ENCODE measurements at regions not wholly inside any gene's neighbourhood (a gene's known extent, or its start where the extent isn't known, plus 50 kb on each side); places are given as distances from the start of the nearest gene placed in this dataset.
"Not testable (repeated sequence)": the region's sequence is repeated elsewhere in the genome, so short reads cannot be mapped to it uniquely, and the experiment has no call there.

DNA sequence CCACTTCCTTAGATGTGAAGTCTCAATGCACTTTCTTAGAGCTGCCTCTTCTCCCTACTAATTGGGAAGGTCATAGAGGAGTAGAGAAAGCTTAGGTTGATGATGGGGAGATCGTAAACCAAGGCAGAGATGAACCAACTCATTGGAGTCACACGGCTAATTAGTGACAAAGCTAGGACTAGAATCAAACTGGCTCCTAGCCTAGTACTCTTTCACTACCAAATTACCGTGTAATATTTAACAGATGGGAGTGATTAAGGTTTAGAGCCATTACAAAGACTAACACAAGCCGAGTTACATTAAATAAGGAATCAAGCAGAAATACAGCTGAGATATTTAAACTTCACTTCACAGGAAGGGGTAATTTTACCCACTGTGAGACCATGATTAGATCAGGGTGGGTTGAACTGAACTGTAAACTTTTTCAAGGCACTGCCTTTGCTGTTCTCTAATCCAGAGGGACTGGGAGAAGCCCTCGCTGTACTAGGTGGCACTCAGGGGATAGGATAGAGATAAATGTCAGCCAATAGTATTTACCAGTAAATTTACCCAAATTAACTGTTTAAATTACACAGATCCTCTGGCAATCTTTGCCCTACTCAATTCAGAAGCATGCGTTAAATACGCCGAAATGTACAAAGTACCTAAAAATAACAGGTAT is 166.4 kb upstream of the PIK3R1 start:
- 58% methylated on average over 8 of the region's 8 CpGs for WGBS (ENCODE audit: low lambda C conversion rate)
- no peak for DNase-seq
- Histone ChIP-seq H3K9me3 (no peaks in the 10 kb centered on the region), H3K4me2 (no peak overlapping the region), H3K9ac (no peak overlapping the region), H3K4me1 (ENCODE audit: control insufficient read depth in 1 of 2, insufficient read depth in 2 of 2, low read depth in 1 of 2, low read length in 1 of 2) (no peaks in the 10 kb centered on the region), H2AFZ (ENCODE audit: low read depth) (no peak overlapping the region), H3K36me3 (replicated peaks in 1 of 2; ENCODE audit: control insufficient read depth in 1 of 2, insufficient read depth in 2 of 2, low read length in 1 of 2) (no peaks in the 10 kb centered on the region), H3K79me2 (ENCODE audit: insufficient read depth) (no peaks in the 10 kb centered on the region), H4K20me1 (ENCODE audit: insufficient read depth) (no peaks in the 10 kb centered on the region), H3F3A (replicated peaks; ENCODE audit: insufficient read depth) (peaks cover 9% of the 10 kb centered on the region), H3K9me2 (no peaks in the 10 kb centered on the region), H3K27me3 (ENCODE audit: insufficient read depth) (no peaks in the 10 kb centered on the region), H3K27ac (ENCODE audit: low read depth in 2 of 2, low read length in 1 of 2) (no peak overlapping the region), H3K4me3 (ENCODE audit: low read depth in 2 of 2, low read length in 1 of 2) (no peak overlapping the region)
- CTCF ChIA-PET = no interaction called here
- POLR2A ChIA-PET = no interaction called here
- TF ChIP-seq EP300 (IDR thresholded peaks at IDR 0.05; ENCODE audit: borderline replicate concordance in 1 of 2, low read depth in 1 of 2, low read length in 1 of 2) = no peak
- TF ChIP-seq, protein P1, sequence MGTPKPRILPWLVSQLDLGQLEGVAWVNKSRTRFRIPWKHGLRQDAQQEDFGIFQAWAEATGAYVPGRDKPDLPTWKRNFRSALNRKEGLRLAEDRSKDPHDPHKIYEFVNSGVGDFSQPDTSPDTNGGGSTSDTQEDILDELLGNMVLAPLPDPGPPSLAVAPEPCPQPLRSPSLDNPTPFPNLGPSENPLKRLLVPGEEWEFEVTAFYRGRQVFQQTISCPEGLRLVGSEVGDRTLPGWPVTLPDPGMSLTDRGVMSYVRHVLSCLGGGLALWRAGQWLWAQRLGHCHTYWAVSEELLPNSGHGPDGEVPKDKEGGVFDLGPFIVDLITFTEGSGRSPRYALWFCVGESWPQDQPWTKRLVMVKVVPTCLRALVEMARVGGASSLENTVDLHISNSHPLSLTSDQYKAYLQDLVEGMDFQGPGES (IDR thresholded peaks at IDR 0.05; ENCODE audit: low read depth, low read length) = no peak
- TF ChIP-seq, protein P2, sequence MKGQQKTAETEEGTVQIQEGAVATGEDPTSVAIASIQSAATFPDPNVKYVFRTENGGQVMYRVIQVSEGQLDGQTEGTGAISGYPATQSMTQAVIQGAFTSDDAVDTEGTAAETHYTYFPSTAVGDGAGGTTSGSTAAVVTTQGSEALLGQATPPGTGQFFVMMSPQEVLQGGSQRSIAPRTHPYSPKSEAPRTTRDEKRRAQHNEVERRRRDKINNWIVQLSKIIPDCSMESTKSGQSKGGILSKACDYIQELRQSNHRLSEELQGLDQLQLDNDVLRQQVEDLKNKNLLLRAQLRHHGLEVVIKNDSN (IDR thresholded peaks at IDR 0.05; ENCODE audit: borderline replicate concordance, low read depth) = no peak
- TF ChIP-seq SIN3A (IDR thresholded peaks at IDR 0.05; ENCODE audit: borderline replicate concordance, low read depth, low read length) = no peak

DNA sequence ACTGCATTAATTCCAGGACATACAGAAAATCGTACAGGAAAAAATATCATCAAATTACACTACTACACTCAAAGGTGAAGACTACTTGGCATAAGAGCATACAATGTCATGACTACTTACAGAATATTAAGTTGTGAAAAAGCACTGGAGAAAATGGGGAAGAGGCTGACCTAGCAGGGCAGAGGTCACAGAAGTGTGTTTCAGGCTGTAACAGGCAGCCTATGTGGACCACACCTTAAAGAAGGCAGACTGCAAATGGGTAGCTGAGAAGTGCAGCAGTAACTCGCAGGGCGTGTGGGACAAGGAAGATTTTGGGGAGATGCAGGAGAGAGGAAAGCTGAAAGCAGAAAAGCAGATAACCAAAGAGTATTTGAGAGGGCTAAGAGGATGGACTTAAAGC is 167.0 kb upstream of the PIK3R1 start:
- H3K4me2 ChIP-seq = no peak overlapping the region
- H3K9me2 ChIP-seq = no peaks in the 10 kb centered on the region
- no peak for DNase-seq
- no peak for TF ChIP-seq GABPA (IDR thresholded peaks at IDR 0.05; ENCODE audit: low read depth)
- no peak for TF ChIP-seq TEAD4 (IDR thresholded peaks at IDR 0.05; ENCODE audit: borderline replicate concordance, insufficient read depth)
- TF ChIP-seq RFX5 (IDR thresholded peaks at IDR 0.05; ENCODE audit: low read length) = no peak
- no peak for TF ChIP-seq NRF1 (IDR thresholded peaks at IDR 0.05; ENCODE audit: low read depth, low read length)
- TF ChIP-seq TCF12 (IDR thresholded peaks at IDR 0.05) = no peak
- TF ChIP-seq RAD21 (IDR thresholded peaks at IDR 0.05; ENCODE audit: low read length) = no peak
- TF ChIP-seq, protein P3, sequence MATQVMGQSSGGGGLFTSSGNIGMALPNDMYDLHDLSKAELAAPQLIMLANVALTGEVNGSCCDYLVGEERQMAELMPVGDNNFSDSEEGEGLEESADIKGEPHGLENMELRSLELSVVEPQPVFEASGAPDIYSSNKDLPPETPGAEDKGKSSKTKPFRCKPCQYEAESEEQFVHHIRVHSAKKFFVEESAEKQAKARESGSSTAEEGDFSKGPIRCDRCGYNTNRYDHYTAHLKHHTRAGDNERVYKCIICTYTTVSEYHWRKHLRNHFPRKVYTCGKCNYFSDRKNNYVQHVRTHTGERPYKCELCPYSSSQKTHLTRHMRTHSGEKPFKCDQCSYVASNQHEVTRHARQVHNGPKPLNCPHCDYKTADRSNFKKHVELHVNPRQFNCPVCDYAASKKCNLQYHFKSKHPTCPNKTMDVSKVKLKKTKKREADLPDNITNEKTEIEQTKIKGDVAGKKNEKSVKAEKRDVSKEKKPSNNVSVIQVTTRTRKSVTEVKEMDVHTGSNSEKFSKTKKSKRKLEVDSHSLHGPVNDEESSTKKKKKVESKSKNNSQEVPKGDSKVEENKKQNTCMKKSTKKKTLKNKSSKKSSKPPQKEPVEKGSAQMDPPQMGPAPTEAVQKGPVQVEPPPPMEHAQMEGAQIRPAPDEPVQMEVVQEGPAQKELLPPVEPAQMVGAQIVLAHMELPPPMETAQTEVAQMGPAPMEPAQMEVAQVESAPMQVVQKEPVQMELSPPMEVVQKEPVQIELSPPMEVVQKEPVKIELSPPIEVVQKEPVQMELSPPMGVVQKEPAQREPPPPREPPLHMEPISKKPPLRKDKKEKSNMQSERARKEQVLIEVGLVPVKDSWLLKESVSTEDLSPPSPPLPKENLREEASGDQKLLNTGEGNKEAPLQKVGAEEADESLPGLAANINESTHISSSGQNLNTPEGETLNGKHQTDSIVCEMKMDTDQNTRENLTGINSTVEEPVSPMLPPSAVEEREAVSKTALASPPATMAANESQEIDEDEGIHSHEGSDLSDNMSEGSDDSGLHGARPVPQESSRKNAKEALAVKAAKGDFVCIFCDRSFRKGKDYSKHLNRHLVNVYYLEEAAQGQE (IDR thresholded peaks at IDR 0.05; ENCODE audit: low read depth, low read length) = no peak
- TF ChIP-seq GATA2 (CRISPR knock-in tag; IDR thresholded peaks at IDR 0.05) = no peak
- no peak for TF ChIP-seq TAF1 (IDR thresholded peaks at IDR 0.05; ENCODE audit: borderline replicate concordance, low read depth, low read length)
- TF ChIP-seq, protein P4, sequence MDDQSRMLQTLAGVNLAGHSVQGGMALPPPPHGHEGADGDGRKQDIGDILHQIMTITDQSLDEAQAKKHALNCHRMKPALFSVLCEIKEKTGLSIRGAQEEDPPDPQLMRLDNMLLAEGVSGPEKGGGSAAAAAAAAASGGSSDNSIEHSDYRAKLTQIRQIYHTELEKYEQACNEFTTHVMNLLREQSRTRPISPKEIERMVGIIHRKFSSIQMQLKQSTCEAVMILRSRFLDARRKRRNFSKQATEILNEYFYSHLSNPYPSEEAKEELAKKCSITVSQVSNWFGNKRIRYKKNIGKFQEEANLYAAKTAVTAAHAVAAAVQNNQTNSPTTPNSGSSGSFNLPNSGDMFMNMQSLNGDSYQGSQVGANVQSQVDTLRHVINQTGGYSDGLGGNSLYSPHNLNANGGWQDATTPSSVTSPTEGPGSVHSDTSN (IDR thresholded peaks at IDR 0.05) = no peak
- TF ChIP-seq MXI1 (IDR thresholded peaks at IDR 0.05; ENCODE audit: low read depth, low read length) = no peak
- no peak for TF ChIP-seq CHD2 (IDR thresholded peaks at IDR 0.05; ENCODE audit: low read length, partially characterized antibody)
- TF ChIP-seq EP300 (IDR thresholded peaks at IDR 0.05; ENCODE audit: borderline replicate concordance in 1 of 2, low read depth in 1 of 2, low read length in 1 of 2) = no peak
- H3F3A ChIP-seq (replicated peaks; ENCODE audit: insufficient read depth) = peaks cover 9% of the 10 kb centered on the region
- H3K27ac ChIP-seq (ENCODE audit: low read depth in 2 of 2, low read length in 1 of 2) = no peak overlapping the region
- H3K36me3 ChIP-seq (replicated peaks in 1 of 2; ENCODE audit: control insufficient read depth in 1 of 2, insufficient read depth in 2 of 2, low read length in 1 of 2) = no peaks in the 10 kb centered on the region
- 93% methylated on average over 3 of the region's 3 CpGs for WGBS (ENCODE audit: low lambda C conversion rate)
- H3K4me3 ChIP-seq (ENCODE audit: low read depth in 2 of 2, low read length in 1 of 2) = no peak overlapping the region
- no peaks in the 10 kb centered on the region for H3K27me3 ChIP-seq (ENCODE audit: insufficient read depth)
- H3K4me1 ChIP-seq (ENCODE audit: control insufficient read depth in 1 of 2, insufficient read depth in 2 of 2, low read depth in 1 of 2, low read length in 1 of 2) = no peaks in the 10 kb centered on the region
- POLR2A ChIA-PET = no interaction called here
- no peaks in the 10 kb centered on the region for H4K20me1 ChIP-seq (ENCODE audit: insufficient read depth)
- H2AFZ ChIP-seq (ENCODE audit: low read depth) = no peak overlapping the region
- no peak overlapping the region for H3K9ac ChIP-seq
- no peaks in the 10 kb centered on the region for H3K79me2 ChIP-seq (ENCODE audit: insufficient read depth)
- H3K9me3 ChIP-seq = no peaks in the 10 kb centered on the region
- CTCF ChIA-PET = no interaction called here

DNA sequence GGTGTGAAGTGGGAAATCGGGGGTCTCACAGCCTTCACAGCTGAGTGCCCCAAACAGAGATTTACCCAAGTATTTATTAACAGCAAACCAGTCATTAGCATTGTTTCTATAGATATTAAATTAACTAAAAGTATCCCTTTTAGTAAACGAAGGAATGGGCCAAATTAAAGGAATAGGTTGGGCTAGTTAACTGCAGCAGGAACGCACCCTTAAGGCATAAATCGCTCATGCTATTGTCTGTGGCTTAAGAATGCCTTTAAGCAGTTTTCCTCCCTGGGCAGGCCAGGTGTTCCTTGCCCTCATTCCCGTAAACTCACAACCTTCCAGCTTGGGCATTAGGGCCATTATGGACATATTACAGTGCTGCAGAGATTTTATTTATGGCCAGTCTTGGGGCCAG is 167.5 kb upstream of the PIK3R1 start:
- POLR2A ChIA-PET; H3K36me3 ChIP-seq (replicated peaks in 1 of 2; ENCODE audit: control insufficient read depth in 1 of 2, insufficient read depth in 2 of 2, low read length in 1 of 2); H3K9me3 ChIP-seq; H3K9me2 ChIP-seq; H3F3A ChIP-seq (replicated peaks; ENCODE audit: insufficient read depth); H3K4me1 ChIP-seq (ENCODE audit: control insufficient read depth in 1 of 2, insufficient read depth in 2 of 2, low read depth in 1 of 2, low read length in 1 of 2); H2AFZ ChIP-seq (ENCODE audit: low read depth); H3K27ac ChIP-seq (ENCODE audit: low read depth in 2 of 2, low read length in 1 of 2); DNase-seq; CTCF ChIA-PET; H3K9ac ChIP-seq; H3K27me3 ChIP-seq (ENCODE audit: insufficient read depth); H3K4me3 ChIP-seq (ENCODE audit: low read depth in 2 of 2, low read length in 1 of 2); H3K4me2 ChIP-seq; H4K20me1 ChIP-seq (ENCODE audit: insufficient read depth); H3K79me2 ChIP-seq (ENCODE audit: insufficient read depth): not testable (repeated sequence)
- WGBS (ENCODE audit: low lambda C conversion rate) = 78% methylated on average over 5 of the region's 5 CpGs
